IMR-90 (cell line): ENCODE measurements at regions not wholly inside any gene's neighbourhood (a gene's known extent, or its start where the extent isn't known, plus 50 kb on each side); places are given as distances from the start of the nearest gene placed in this dataset.

Experiments used
- ATAC-seq: fragments of 200-7000 bp; cut with Tn5 transposase; 2 replicates; pipeline ENCODE4 v1.9.1; 2020; ENCODE audit warnings: low read depth, mild to moderate bottlenecking, moderate library complexity
- BruUV-seq: library from RNA; stranded (reverse); fragments of 400-500 nt; replicated peaks from 2 replicates; lab custom pipeline; 2021; lab: Mats Ljungman, UMichigan
- CTCF ChIA-PET: fragments of 300-600 bp; formaldehyde crosslinking; extraction: SDS; loops from one replicate; lab custom pipeline; 2021; ENCODE audit warnings: antibody characterized with exemption; lab: Yijun Ruan, JAX
- POLR2A ChIA-PET: fragments of 300-600 bp; sonication (Branson Sonifier 250); formaldehyde crosslinking; loops from one replicate; lab custom pipeline; 2022; ENCODE audit warnings: antibody characterized with exemption; ENCODE audit not compliant: unreplicated experiment; lab: Charles Lee
- DNase-seq: peaks from one replicate; pipeline ENCODE4 v3.0.0; 2013
- H2AFZ ChIP-seq: replicated peaks from 2 replicates; pipeline ENCODE3; 2013; ENCODE audit warnings: low read length, mild to moderate bottlenecking; ENCODE audit not compliant: poor library complexity
- H2AK5ac ChIP-seq: 2 replicates; pipeline ENCODE4 v1.6.1; 2013; ENCODE audit warnings: low read depth, low read length, inconsistent platforms
- H2AK9ac ChIP-seq: replicated peaks from 2 replicates; pipeline ENCODE3; 2013; ENCODE audit warnings: mild to moderate bottlenecking, low read depth, low read length, moderate library complexity; ENCODE audit not compliant: poor library complexity
- H2BK120ac ChIP-seq: 2 replicates; pipeline ENCODE4 v1.6.1; 2013; ENCODE audit warnings: low read depth, low read length, inconsistent platforms
- H2BK15ac ChIP-seq: 3 replicates; pipeline ENCODE4 v1.6.1; 2013; ENCODE audit warnings: low read depth, low read length, inconsistent platforms
- H2BK20ac ChIP-seq: 2 replicates; pipeline ENCODE4 v1.6.1; 2013; ENCODE audit warnings: low read depth, mild to moderate bottlenecking, inconsistent platforms, low read length, moderate library complexity
- H2BK5ac ChIP-seq: 2 replicates; pipeline ENCODE4 v1.6.1; 2013; ENCODE audit warnings: mild to moderate bottlenecking, low read depth, low read length, inconsistent platforms; ENCODE audit not compliant: poor library complexity, severe bottlenecking
- H3K14ac ChIP-seq: replicated peaks from 2 replicates; pipeline ENCODE4 v1.6.1; 2013; ENCODE audit warnings: low read depth, low read length, inconsistent platforms
- H3K18ac ChIP-seq: 2 replicates; pipeline ENCODE4 v1.6.1; 2013; ENCODE audit warnings: low read depth, low read length, control low read depth
- H3K23ac ChIP-seq: 2 replicates; pipeline ENCODE4 v1.6.1; 2013; ENCODE audit warnings: low read depth, low read length, inconsistent platforms
- H3K27ac ChIP-seq: 2 replicates; pipeline ENCODE4 v1.5.1; 2013; ENCODE audit warnings: mild to moderate bottlenecking, control low read depth, low read length; ENCODE audit not compliant: insufficient read depth
- H3K27me3 ChIP-seq: 2 replicates; pipeline ENCODE4 v1.6.1; 2013; ENCODE audit warnings: low read length; ENCODE audit not compliant: control insufficient read depth, insufficient read depth
- H3K36me3 ChIP-seq: 2 replicates; pipeline ENCODE4 v1.6.1; 2013; ENCODE audit warnings: low read length, mixed read lengths; ENCODE audit not compliant: control insufficient read depth, insufficient read depth
- H3K4ac ChIP-seq: 2 replicates; pipeline ENCODE4 v1.6.1; 2013; ENCODE audit warnings: low read depth, low read length, inconsistent platforms
- H3K4me1 ChIP-seq: 2 replicates; pipeline ENCODE4 v1.6.1; 2013; ENCODE audit warnings: low read length, mixed read lengths; ENCODE audit not compliant: control insufficient read depth, insufficient read depth
- H3K4me2 ChIP-seq: 2 replicates; pipeline ENCODE4 v1.6.1; 2013; ENCODE audit warnings: low read depth, mild to moderate bottlenecking, control low read depth, low read length, moderate library complexity
- H3K4me3 ChIP-seq: 2 replicates; pipeline ENCODE4 v1.5.1; 2013; ENCODE audit warnings: low read depth, mild to moderate bottlenecking, control low read depth, low read length, moderate library complexity; ENCODE audit not compliant: insufficient read depth
- H3K56ac ChIP-seq: 2 replicates; pipeline ENCODE4 v1.6.1; 2013; ENCODE audit warnings: low read length, inconsistent platforms; ENCODE audit not compliant: insufficient read depth; ENCODE audit errors: extremely low read depth
- H3K79me1 ChIP-seq, 2 experiments: 2 replicates each; pipeline ENCODE4 v1.6.1; 2013; ENCODE audit warnings: low read length in 2 of 2, inconsistent platforms in 1 of 2, low read depth in 1 of 2
- H3K9ac ChIP-seq: 2 replicates; pipeline ENCODE4 v1.6.1; 2013; ENCODE audit warnings: low read depth, low read length, control low read depth
- H3K9me1 ChIP-seq: 2 replicates; pipeline ENCODE4 v1.6.1; 2013; ENCODE audit warnings: low read length, inconsistent platforms; ENCODE audit not compliant: insufficient read depth
- H3K9me3 ChIP-seq: 2 replicates; pipeline ENCODE4 v1.6.1; 2013; ENCODE audit warnings: low read length; ENCODE audit not compliant: control insufficient read depth, insufficient read depth
- H4K20me1 ChIP-seq: 2 replicates; pipeline ENCODE4 v1.6.1; 2013; ENCODE audit warnings: low read length, inconsistent platforms; ENCODE audit not compliant: insufficient read depth
- H4K5ac ChIP-seq: 2 replicates; pipeline ENCODE4 v1.6.1; 2013; ENCODE audit warnings: mild to moderate bottlenecking, low read depth, low read length, control low read depth
- H4K8ac ChIP-seq, 2 experiments: 2 replicates each; pipeline ENCODE4 v1.6.1; 2013; ENCODE audit warnings: low read depth in 2 of 2, low read length in 2 of 2, control low read depth in 1 of 2, inconsistent platforms in 1 of 2
- H4K91ac ChIP-seq: 2 replicates; pipeline ENCODE4 v1.6.1; 2013; ENCODE audit warnings: low read depth, low read length, inconsistent platforms; ENCODE audit not compliant: insufficient read depth
- BHLHE40 ChIP-seq: fragments of 150-350 bp; IDR thresholded peaks from 2 replicates; pipeline ENCODE4 v1.6.1; 2016; ENCODE audit warnings: mild to moderate bottlenecking, low read depth, low read length
- CEBPB ChIP-seq: IDR thresholded peaks from 2 replicates; pipeline ENCODE4 v1.6.1; 2012; ENCODE audit warnings: low read depth, low read length, improper control_type of control experiment
- FOS ChIP-seq: fragments of 150-350 bp; IDR thresholded peaks from 2 replicates; pipeline ENCODE4 v1.6.1; 2016; ENCODE audit warnings: low read depth, low read length
- MAFK ChIP-seq: IDR thresholded peaks from 2 replicates; pipeline ENCODE4 v1.6.1; 2012; ENCODE audit warnings: low read depth, low read length, improper control_type of control experiment
- MAZ ChIP-seq: IDR thresholded peaks from 2 replicates; pipeline ENCODE4 v1.6.1; 2012; ENCODE audit warnings: low read depth, mild to moderate bottlenecking, low read length, improper control_type of control experiment, moderate library complexity, borderline replicate concordance
- POLR2A ChIP-seq: IDR thresholded peaks from 2 replicates; pipeline ENCODE4 v1.6.1; 2012; ENCODE audit warnings: mild to moderate bottlenecking, low read depth, low read length
- RFX5 ChIP-seq: IDR thresholded peaks from 2 replicates; pipeline ENCODE4 v1.8.0; 2012; ENCODE audit warnings: low read depth, mild to moderate bottlenecking, low read length, moderate library complexity
- USF2 ChIP-seq: fragments of 150-350 bp; IDR thresholded peaks from 2 replicates; pipeline ENCODE4 v1.6.1; 2017; ENCODE audit warnings: mild to moderate bottlenecking, antibody characterized with exemption, low read length, low read depth
- WGBS, 2 experiments: methylation state at CpG; one replicate each; pipeline versions ENCODE4 v1.1.5 to v1.1.7; 2013; ENCODE audit warnings: missing lambda C conversion rate in 2 of 2; ENCODE audit not compliant: insufficient read length in 1 of 2; ENCODE audit errors: extremely low coverage in 2 of 2; 5-methylcytosine and 5-hydroxymethylcytosine counted together
- dilution Hi-C: fragments of 300-500 bp; cut with HindIII; formaldehyde crosslinking; loops from one replicate; pipeline ENCODE4 v1.14.3; 2018; ENCODE audit warnings: low sequenced_read_pairs; ENCODE audit not compliant: unreplicated experiment
- in situ Hi-C: fragments of 300-500 bp; cut with MboI; formaldehyde crosslinking; loops from 3 replicates; pipeline ENCODE4 v1.14.3; 2019; ENCODE audit warnings: low sequenced_read_pairs, inconsistent platforms, mixed read lengths
- intact Hi-C: fragments of 100-400 bp; cut with micrococcal nuclease; formaldehyde crosslinking; loops from 2 replicates; pipeline ENCODE4 v1.10.0; 2022
- TF ChIP-seq, protein P1 (sequence below): fragments of 150-350 bp; IDR thresholded peaks from 2 replicates; pipeline ENCODE4 v1.6.1; 2016; ENCODE audit warnings: low read depth, mild to moderate bottlenecking, low read length, moderate library complexity, borderline replicate concordance
- TF ChIP-seq, protein P2 (sequence below): conservative IDR thresholded peaks from 2 replicates; pipeline ENCODE4 v1.5.1; 2012; ENCODE audit warnings: mild to moderate bottlenecking, low read depth, low read length, improper control_type of control experiment

DNA sequence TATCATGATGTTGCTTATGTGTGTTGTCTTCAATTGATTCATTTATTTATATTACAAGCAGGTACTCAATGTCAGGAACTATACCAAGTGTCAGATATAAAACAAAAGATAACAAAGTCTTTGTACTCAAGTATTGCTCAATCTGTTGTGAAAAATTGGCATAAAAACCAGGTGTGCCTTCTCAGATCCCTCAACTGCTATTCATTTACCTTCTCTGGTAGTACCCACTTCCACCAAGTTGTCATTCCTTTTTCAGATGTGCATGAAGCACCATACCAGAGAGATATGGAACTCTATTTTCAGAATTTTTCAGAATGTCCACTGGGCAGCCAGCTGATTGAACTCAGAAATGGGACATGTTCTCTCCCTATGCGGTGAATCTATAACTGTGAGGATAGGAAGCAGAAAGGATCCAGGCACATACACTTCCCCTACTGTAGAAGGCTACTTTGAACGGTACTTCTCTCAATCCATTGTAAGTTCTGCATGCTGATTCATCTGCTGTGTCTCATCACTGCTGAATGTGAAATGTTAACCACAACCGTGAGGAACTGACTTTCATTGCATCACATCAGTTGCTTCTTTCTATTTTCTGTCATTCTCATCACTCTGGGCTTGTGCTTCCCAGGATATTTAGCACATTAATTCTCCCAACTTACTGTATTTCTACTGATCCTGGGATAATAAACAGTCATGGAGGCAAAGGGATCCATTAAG is 1621.3 kb downstream of the SUCLG1 start:
- Histone ChIP-seq H3K27me3 (no peaks in the 10 kb centered on the region), H4K91ac (no peak overlapping the region), H3K23ac (no peak overlapping the region), H2BK5ac (no peak overlapping the region), H3K4ac (no peak overlapping the region), H2BK120ac (no peak overlapping the region), H3K36me3 (no peaks in the 10 kb centered on the region), H3K14ac (no peak overlapping the region), H3K9me1 (no peaks in the 10 kb centered on the region), H2BK20ac (no peak overlapping the region), H4K8ac (no peak overlapping the region), H3K4me2 (no peak overlapping the region), H2AK9ac (no peak overlapping the region), H3K4me3 (no peak overlapping the region), H2AFZ (no peak overlapping the region), H3K9me3 (no peaks in the 10 kb centered on the region), H3K4me1 (no peaks in the 10 kb centered on the region), H3K18ac (no peak overlapping the region), H3K27ac (no peak overlapping the region), H4K20me1 (no peaks in the 10 kb centered on the region), H2AK5ac (no peak overlapping the region), H3K9ac (no peak overlapping the region), H3K56ac (no peak overlapping the region), H4K5ac (no peak overlapping the region), H2BK15ac (no peak overlapping the region), H3K79me1 (no peaks in the 10 kb centered on the region)
- intact Hi-C loops: no loop called here
- in situ Hi-C loops: no loop called here
- TF ChIP-seq POLR2A (no peak), MAFK (no peak), BHLHE40 (0 out of 2 replicates have a peak, but pooled peaks have one; percentile 5), FOS (peak; percentile 31; the same call in 1 of the 2 replicates), RFX5 (no peak), USF2 (no peak), MAZ (no peak), CEBPB (peak; percentile 90)
- TF ChIP-seq, protein P1, sequence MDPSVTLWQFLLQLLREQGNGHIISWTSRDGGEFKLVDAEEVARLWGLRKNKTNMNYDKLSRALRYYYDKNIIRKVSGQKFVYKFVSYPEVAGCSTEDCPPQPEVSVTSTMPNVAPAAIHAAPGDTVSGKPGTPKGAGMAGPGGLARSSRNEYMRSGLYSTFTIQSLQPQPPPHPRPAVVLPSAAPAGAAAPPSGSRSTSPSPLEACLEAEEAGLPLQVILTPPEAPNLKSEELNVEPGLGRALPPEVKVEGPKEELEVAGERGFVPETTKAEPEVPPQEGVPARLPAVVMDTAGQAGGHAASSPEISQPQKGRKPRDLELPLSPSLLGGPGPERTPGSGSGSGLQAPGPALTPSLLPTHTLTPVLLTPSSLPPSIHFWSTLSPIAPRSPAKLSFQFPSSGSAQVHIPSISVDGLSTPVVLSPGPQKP: no peak
- TF ChIP-seq, protein P2, sequence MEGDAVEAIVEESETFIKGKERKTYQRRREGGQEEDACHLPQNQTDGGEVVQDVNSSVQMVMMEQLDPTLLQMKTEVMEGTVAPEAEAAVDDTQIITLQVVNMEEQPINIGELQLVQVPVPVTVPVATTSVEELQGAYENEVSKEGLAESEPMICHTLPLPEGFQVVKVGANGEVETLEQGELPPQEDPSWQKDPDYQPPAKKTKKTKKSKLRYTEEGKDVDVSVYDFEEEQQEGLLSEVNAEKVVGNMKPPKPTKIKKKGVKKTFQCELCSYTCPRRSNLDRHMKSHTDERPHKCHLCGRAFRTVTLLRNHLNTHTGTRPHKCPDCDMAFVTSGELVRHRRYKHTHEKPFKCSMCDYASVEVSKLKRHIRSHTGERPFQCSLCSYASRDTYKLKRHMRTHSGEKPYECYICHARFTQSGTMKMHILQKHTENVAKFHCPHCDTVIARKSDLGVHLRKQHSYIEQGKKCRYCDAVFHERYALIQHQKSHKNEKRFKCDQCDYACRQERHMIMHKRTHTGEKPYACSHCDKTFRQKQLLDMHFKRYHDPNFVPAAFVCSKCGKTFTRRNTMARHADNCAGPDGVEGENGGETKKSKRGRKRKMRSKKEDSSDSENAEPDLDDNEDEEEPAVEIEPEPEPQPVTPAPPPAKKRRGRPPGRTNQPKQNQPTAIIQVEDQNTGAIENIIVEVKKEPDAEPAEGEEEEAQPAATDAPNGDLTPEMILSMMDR: no peak
- no TSS peak for BruUV-seq
- ATAC-seq (peak; percentile 42; the same call in 1 of the 2 replicates), DNase-seq (peak; percentile 70)
- no CpG with 5 or more reads among the region's 3 CpGs for WGBS, 2 experiments
- POLR2A ChIA-PET: no interaction called here
- CTCF ChIA-PET: no interaction called here
- dilution Hi-C loops: no loop called here
